H1 (cell line): ENCODE measurements at regions not wholly inside any gene's neighbourhood (a gene's known extent, or its start where the extent isn't known, plus 50 kb on each side); places are given as distances from the start of the nearest gene placed in this dataset.

Source experiments
- POLR2A ChIP-seq, 2 experiments: IDR thresholded peaks; 1 replicate in 1 of 2; 2 replicates in 1 of 2; pipeline ENCODE4 v1.6.1; 2011; ENCODE audit warnings: low read depth in 2 of 2, low read length in 2 of 2, mild to moderate bottlenecking in 2 of 2; ENCODE audit errors: control extremely low read depth in 1 of 2
- TAF1 ChIP-seq: IDR thresholded peaks from 2 replicates; pipeline ENCODE4 v1.6.1; 2011; ENCODE audit warnings: mild to moderate bottlenecking, low read depth, low read length
- TF ChIP-seq, protein P1 (sequence below), 3 experiments: IDR thresholded peaks; 1 replicate in 2 of 3; 2 replicates in 1 of 3; pipeline versions ENCODE4 v1.5.1 to v1.6.1; 2011; ENCODE audit warnings: low read length in 3 of 3, mild to moderate bottlenecking in 3 of 3, inconsistent platforms in 2 of 3, low read depth in 1 of 3, moderate library complexity in 1 of 3; ENCODE audit not compliant: insufficient read depth in 1 of 3; ENCODE audit errors: control extremely low read depth in 1 of 3

DNA sequence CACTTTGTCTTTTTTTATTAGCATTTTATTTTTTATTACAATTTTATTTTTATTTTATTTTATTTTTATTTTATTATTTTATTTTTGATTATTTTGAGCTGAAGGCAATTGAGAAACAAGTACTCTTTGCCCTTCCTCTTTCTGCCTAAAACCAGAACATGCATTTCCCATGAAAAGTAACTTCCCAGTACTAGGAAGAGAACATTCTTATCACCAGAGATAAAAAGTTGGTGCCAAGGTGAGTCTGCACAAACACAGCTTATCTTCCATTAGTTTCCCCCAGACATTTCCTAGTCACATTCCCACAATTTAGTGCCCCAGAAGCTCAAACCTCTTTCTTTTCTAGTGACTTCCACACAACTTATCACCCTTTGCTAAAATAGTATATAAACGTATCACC is 84.8 kb downstream of the CD24 start:
- TF ChIP-seq, protein P1, sequence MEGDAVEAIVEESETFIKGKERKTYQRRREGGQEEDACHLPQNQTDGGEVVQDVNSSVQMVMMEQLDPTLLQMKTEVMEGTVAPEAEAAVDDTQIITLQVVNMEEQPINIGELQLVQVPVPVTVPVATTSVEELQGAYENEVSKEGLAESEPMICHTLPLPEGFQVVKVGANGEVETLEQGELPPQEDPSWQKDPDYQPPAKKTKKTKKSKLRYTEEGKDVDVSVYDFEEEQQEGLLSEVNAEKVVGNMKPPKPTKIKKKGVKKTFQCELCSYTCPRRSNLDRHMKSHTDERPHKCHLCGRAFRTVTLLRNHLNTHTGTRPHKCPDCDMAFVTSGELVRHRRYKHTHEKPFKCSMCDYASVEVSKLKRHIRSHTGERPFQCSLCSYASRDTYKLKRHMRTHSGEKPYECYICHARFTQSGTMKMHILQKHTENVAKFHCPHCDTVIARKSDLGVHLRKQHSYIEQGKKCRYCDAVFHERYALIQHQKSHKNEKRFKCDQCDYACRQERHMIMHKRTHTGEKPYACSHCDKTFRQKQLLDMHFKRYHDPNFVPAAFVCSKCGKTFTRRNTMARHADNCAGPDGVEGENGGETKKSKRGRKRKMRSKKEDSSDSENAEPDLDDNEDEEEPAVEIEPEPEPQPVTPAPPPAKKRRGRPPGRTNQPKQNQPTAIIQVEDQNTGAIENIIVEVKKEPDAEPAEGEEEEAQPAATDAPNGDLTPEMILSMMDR (IDR thresholded peaks at IDR 0.05; ENCODE audit: control extremely low read depth in 1 of 3, insufficient read depth in 1 of 3, low read depth in 1 of 3, low read length in 3 of 3): no peak
- TF ChIP-seq POLR2A (IDR thresholded peaks at IDR 0.05; ENCODE audit: control extremely low read depth in 1 of 2, low read depth in 2 of 2, low read length in 2 of 2) (no peak), TAF1 (no peak)
